ENCODE measurements at regions not wholly inside any gene's neighbourhood (a gene's known extent, or its start where the extent isn't known, plus 50 kb on each side); places are given as distances from the start of the nearest gene placed in this dataset.

DNA sequence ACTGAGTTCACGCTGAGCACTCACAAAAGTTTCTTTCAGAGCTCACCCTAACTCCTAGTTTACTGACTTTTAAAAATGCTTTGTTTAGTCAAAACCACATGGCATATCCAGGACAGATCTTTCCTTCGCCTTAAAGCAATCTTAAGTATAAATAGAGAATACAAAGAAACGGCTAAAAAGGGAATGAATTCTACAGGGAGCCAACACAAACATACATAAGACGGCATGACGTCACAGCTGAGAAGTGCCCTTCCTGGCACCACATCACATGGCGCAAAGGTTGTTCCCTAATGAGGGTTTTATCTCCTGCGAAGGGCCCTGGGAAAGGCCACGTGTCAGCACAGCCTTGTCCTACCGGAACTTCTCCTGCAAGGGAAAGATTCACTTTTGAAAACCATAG, 141.3 kb downstream of the IRX1 start:
- DNase-seq = no peak

DNA sequence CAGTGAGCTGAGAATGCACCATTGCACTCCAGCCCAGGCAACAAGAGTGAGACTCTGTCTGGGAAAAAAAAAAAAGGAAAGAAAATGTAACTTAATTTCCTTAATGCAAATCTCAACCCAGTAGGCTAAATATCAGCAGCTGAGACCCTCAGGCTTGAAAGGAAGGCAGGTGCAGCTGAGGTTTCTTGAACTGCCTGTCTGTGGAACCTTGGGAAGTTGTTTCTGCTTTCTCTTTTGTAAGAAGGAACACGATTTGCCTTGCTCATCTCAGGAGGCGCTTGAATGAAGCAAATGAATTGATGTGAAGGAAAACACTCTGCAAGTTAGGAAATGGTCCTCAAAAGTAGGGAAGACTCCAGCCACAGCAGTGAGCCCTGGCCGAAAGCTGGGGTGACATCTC, 143.3 kb downstream of the IRX1 start:
- no peak for DNase-seq

DNA sequence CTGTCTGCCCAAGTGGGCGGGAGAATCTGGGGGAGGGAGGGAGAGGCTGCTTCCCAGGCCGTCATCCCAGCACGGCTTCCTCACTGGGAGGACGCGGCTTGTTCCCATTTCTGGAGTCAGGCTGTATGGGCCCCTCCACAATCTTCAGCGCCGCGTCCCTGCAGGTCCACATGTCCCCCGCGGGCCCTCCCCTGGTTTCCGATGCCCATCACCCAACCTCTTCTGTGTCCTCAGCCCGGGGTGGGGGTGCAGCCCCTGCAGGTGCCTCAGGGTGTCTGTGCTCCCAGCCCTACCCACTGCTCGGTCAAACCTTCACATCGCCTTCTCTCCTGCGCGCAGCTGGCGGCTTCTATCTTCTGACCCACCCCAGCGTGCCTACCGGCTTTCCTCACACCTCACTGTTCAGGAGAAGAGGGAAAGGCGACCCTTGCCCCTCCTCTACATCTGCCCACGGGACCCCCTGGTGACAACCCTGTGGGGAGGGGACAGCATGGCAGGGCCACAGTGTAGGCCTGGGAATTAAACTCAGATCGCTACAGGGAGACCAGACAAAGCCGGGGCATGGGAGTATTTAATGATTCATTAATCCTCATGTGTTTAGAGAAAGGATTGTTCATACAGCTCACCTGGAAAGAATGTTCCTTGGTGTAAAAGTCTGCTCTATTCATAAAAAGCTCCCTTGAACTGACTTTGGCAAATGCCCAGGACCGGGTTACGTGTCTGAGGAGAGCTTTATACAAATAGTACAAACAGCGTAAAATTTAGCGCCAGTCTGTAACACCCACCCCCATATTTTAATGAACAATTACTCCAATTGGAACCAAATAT, 145.1 kb downstream of the IRX1 start:
- no peak for DNase-seq

DNA sequence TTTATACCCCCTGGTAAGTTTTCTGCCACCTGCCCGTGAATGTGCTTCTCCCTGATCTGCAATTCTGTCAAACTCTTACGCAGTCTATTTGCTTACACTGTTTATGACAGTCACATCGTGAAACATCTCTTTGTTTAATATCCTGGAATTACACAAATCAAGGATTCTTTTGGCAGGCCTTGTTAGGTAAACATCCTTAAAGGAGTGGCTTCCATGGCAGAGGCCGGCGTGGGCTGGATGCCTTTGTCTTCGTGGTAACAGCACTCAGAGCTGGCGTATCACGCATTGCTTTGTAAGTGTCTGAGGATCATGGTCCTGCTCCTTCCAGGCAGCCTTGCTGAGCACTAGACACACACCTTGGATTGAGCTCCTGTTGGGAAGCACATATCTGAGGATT, 145.7 kb downstream of the IRX1 start:
- no peak for DNase-seq

DNA sequence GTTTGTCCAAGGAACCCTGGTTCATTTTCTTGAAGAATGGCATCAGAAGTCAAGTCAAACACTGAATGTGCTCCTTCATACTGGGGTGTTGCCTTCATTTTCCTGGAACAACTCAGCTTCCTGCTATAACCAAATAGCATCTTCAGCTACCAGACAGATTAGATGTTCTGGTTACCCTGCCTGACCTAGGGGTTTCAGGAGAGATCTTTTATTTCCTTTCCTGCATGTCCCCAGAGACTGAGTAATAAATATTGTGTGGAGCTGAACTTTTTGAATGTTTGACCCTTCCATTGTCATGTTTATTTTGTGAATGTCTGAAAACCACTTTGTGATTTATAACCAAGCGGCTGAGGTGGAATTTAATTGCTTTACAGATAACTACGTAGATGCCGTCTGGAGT, 147.1 kb downstream of the IRX1 start:
- DNase-seq = no peak

DNA sequence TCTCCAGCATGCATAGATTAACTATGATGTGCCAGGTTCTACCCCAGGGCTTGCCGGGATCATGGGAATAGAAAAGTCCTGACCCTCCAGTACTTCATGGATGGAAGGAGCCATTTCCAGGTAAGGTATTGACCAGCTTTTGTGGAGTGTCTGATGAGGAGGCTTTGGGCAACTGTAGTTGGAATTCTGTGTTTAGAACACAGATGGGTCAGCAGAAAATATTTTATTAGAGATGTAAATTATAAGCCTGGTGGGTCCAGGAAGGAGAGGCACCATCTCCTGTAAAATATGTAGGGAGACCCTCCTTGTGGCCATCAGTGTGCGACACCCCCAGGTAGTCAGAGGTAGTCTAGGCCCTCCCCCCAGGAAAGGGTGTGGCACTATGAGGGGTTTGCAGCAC, 156.2 kb downstream of the IRX1 start:
- no peak for DNase-seq

DNA sequence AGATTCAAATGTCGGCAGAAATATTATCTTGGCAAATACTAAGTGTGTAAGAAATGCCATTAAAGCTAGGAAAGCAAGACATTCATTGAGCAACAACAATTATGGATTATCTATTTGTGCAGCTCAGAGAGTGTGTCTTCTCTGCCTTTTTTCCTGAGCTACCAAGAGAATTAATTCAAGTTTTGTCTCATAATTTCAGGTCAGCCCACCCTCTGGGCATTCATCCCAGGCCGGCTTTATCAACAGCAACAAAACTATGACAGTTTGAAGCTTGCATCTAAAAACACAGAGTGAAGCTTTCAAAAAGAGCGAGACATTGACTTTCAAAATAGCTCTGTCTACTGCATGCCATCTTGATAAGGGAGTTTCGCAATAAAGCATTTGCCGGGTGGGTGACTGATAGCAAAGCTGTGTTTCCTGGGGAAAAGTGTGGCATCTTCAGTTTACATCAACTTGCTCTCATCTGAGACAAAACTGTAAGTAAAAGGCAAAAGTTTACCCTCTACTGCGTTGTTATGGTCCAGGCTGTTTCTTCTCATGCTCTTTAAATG, 182.4 kb downstream of the IRX1 start:
- DNase-seq = no peak

DNA sequence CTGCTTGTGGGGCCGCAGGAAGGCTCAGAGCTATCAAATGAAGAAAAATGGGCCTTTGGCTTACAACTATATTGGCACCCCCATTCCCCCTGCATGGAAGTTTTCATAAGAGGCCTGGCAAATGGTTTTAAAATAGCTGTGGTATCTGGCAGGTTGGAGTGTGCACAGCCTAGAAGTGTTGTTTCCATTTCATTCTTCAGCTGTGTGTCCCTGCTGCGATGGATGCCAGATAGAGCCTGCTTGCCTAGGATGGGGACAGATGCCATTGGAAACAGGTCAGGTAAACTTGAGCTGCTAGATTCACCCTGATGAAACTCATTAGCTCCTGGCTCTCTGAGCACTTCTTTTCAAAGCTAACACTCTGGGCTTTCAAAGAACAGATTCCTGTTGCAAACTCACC, 183.3 kb downstream of the IRX1 start:
- DNase-seq = no peak

DNA sequence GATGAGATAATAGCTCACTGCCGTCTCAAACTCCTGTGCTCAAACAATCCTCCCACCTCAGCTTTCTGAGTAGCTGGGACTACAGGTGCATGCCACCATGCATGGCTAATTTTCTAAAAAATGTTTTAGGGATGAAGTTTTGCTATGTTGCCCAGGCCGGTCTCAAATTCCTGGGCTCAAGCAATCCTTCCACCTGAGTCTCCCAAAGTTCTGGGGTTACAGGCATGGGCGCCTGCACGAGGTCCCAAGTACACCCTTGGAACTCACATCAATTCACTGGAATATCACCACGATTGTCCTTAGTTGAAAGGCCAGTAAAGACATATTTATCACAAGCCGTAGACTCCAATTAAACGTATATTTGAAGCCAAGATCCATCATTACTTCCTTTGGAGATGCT, 184.6 kb downstream of the IRX1 start:
- no peak for DNase-seq

DNA sequence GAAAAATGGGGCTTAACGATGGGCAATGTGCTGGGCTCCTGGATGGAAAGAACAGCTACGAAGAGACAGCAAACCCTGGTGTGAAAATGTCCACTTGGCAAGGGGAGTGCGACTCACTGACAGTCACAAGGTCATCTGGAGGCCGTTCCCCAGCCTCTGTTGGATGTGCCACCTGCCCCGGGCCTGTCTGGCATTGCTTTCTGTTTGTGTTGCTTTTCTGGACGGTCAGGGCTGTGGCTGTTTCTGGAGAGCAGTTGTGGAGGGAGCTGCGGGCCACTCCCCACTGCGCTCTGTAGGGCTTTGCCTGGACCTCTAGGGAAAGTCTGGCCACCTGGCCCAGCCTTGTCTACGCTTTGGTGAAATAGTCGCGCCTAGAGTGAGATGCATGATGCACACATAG, 185.3 kb downstream of the IRX1 start:
- DNase-seq = no peak

DNA sequence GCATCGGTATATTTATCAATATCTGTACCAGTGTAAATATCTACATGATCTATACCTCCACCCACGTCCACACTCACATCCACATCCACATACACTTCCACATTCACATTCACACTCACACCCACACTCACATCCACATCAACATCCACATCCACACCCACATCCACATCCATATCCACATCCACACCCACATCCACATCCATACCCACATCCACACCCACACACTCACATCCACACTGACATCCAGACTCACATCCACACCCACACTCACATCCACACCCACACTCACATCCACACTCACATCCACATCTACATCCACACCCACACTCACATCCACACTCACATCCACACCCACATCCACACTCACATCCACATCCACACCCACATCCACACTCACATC, 189.2 kb downstream of the IRX1 start:
- DNase-seq = no peak

DNA sequence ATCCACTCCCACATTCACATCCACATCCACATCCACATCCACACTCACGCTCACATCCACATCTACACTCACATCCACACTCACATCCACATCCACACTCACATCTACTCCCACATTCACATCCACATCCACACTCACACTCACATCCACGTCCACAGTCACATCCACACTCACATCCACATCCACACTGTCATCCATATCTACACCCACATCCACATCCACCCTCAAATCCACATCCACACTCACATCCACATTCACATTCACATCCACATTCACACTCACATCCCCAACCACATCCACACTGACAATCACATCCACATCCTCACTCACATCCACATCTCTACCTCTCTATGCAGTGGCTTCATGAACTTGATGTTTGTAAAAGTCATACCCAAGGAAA, 190.5 kb downstream of the IRX1 start:
- DNase-seq = no peak

DNA sequence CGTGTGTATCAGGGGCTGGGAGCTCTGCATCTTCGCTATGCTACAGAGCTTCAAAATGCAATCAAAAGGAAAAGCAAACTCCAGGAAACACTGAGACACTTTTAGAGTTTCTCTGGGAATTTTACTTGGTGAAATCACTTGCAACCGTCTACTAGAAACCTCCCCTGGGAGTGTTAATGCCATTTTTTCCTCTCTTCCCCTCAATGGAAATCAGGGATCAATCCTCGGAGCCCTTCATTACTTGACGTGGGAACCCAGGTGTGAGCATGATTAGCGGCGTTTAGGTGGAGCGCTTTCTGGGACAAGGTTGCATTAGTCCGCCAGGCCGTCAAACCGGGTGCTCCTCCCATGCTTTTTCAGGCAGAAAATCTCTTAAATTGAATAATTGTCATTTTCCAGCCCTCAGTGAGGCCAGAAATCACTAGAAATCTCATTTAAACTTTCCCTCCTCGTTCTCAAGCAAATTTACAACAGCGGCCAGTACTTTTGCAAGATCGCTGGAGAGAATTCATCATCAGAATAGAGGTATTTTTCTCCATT, 191.3 kb downstream of the IRX1 start:
- no peak for DNase-seq

DNA sequence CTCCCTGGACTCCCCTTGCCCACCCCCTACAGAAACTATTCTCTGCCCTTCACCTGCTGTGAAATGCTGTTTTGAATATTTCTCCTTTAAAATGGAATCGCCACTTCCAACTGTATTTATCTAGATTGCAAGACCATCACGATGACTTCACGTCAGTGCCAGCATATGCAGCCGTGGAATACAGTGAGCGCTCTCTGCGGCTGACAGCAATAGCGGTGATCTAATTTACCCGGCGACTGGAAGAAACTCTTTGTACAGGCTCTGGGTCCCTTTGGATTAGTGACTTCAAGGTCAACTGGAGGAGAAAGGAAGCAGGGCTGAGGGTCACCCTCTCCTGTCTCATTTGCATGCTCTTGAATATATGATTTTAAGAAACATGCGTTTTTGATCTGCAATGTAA, 192.0 kb downstream of the IRX1 start:
- no peak for DNase-seq

DNA sequence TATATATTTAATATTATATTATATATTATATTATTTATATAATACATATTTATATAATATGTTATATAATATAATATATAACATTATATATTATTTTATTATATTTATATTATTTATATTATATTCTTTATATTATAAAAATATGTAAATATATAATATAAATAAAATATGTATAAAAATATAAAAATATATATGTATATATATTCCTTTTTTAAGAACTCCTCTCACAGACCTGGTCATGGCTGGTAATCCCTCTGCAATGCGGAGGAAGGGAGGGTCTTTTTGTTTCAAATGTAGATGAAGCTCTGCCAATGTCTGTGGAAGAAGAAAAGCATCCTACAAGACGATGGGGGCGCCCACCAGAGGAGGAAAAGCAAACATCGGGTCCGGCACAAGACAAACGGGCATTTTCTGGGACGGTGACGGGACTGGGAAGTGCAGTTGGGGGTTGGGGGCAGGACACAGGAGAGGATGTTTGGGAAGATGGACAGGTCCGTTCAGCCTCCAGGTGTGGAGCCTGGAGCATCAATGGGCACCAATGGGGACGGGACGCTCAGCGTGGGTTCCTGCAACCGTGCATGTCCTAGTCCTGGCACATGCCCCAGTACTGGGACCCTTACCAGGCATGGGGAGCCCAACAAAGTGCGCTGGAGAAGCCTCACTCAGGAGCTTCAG, 194.0 kb downstream of the IRX1 start:
- no peak for DNase-seq

DNA sequence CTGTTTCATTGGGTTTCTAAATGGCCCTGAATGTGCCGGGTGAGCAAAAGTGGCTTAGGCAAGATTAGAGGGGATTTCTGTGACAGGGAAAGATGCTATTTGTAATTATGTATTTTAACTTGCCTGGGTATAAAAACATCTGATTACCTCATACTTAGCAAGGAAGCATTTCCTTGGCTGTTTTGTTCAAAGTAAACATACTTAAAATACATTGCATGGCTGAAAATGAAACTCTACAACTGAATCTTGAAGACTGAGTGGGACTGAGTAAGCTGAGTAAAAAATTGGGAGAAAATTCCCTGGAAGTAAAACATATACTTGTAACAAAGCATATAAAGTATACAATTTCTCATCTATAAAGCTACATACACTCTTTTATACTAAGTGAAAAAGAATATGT, 197.5 kb downstream of the IRX1 start:
- no peak for DNase-seq

DNA sequence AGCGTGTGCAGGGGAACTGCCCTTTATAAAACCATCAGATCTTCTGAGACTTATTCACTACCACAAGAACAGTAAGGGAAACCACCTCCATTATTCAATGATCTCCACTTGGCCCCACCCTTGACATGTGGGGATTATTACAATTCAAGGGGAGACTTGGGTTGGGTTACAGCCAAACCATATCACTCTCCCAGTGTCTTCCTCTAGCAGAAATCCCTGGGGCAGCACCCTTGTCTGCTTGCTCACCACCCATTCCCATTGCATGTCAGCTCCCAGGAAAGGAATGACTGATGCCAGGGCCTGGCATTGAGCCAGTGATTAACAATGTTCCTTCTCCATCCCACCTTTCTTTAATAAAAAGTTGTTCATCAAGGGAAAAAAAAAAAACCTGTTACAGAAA, 199.0 kb downstream of the IRX1 start:
- DNase-seq = no peak

DNA sequence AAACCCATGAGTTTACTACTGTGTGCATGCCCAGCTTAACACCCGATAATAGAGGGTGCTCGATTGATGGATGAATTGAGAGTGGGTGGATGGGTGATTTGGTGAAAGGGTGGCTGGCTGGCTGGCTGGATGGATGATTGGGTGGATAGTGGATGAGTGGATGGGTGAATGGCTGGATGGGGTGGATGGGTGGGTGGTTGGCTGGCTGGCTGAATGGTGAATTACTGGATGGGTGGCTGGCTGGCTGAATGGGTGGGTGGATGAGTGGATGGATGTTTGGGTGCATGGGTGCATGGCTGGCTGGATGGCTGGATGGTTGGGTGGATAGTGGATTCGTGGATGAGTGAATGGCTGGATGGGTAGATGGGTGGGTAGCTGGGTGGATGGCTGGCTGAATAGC, 201.1 kb downstream of the IRX1 start:
- DNase-seq = no peak

DNA sequence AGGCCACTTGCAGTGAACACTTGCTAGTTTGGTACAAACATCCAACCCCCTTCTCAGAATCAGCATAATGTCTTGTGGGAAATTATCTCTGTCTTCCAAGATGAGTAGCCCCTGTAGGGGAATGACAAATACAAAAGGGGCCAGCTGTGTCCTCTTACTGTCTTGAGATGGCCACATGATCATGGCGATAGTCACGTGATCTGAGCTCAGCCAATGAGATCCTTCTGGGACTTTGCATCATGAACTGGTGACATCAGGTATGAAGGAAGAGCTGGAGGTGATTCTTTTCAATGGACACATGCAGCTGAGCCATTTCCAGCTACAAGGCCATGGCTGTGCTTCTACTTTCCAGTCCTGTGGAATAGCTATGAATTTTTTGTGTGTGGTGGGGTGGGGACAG, 206.3 kb downstream of the IRX1 start:
- no peak for DNase-seq

DNA sequence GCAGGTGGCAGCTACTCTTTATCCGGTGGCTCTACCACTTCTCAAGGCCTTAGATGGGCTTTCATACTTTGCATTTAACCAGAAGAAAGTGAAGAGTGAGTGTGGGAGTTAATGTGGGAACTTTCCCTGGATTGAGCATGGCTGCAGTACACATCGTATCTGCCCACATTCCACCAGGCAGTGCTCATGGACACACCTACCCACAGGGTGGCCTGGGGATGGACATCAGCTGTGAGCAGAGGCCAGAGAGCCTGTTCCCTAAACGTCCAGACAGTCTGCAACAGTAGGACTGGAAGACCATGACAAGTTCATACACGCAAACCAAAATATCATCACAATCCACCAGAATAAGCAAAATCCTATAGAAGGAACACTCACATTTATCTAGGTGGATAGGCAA, 213.8 kb downstream of the IRX1 start:
- no peak for DNase-seq

DNA sequence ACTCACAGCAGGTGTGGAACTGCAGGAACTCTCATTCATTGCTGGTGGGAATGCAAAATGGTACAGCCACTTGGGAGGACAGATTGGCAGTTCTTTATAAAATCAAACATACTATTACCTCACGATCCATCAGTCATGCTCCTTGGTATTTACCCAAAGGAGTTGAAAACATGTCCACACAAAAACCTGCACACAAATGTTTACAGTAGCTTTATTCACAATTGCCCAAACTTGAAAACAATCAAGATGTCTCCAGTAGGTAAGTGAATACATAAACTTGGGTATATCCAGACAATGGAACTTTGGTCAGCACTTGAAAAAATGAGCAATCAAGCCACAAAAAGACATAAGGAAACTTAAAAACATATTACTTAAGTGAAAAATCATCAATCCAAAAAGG, 215.5 kb downstream of the IRX1 start:
- no peak for DNase-seq

DNA sequence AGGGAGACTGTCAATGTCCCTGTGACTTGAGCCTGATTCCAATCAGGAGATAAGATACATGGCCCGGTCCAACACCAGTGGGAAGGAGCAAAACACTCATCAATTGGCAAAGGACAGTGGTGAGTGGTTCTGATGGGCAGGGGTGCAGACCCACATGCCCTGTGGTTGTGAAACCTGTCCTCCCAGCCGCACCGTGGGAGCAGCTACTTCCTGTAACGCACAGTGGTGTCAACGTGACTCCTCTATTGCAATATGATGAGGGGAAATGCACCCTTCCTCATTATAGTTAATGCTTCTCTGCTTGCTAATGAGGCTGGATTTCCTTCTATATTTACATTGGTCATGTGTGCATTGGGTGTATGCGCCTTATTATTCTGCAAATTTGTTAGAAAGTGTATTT, 223.0 kb downstream of the IRX1 start:
- DNase-seq = no peak

DNA sequence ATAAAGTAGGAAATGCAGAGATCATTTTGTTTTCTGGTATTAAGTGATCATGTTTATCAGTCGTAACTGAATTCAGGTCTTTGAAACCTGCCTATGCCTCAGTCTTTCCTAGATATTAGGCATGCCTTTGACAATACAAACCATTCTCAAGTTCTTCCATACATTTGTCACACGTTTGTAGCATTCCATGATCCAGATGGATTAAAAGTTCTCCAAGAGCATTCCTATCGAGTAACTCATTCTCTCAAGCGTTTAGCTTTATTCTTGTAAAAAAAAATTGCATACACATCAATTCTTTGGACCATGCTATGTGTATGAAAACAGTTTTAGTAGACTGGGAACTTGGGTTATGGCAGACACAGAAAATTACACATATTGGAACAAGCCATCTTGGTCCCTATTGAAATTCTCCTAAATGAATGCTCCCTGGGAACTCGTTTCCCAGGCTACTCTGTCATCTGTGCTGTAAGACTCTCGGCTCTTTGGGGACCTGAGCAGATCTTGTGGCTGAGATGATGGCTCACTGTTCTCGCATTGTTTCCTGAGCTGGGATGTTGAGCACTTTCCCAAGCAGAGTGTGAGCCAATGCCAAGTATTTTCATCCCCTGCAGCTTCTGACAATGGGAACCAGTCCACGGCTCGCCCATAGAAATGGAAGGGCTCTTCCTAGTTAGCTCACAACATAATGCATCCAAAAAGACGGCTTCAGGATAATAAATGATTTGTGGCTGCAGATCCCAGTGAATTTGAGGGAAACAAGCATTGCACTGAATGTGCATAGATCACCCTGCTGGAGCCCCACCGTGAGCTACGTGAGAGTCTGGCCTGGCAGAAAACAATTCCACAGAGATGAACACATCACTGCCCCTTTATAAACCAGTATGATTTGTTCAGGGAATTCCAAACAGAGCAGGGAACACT, 230.2 kb downstream of the IRX1 start:
- no peak for DNase-seq
